A673 (cell line): ENCODE measurements at regions not wholly inside any gene's neighbourhood (a gene's known extent, or its start where the extent isn't known, plus 50 kb on each side); places are given as distances from the start of the nearest gene placed in this dataset.

Experiments used
- BruUV-seq: library from RNA; stranded (reverse); fragments of 400-500 nt; replicated peaks from 2 replicates; lab custom pipeline; 2021; lab: Mats Ljungman, UMichigan
- CTCF ChIA-PET: fragments of 300-600 bp; sonication (Branson Sonifier 250); formaldehyde crosslinking; loops from one replicate; lab custom pipeline; 2022; ENCODE audit warnings: antibody characterized with exemption; lab: Charles Lee
- POLR2A ChIA-PET: fragments of 300-600 bp; sonication (Branson Sonifier 250); formaldehyde crosslinking; loops from one replicate; lab custom pipeline; 2022; ENCODE audit warnings: antibody characterized with exemption; ENCODE audit not compliant: low non-redundant PET; lab: Charles Lee
- DNase-seq: peaks from one replicate; pipeline ENCODE4 v3.0.0-alpha.2; 2015; ENCODE audit warnings: low spot score
- H3K27ac ChIP-seq: fragments of 200-600 bp; sonication (generic); 2 replicates; pipeline ENCODE4 v1.5.1; 2016; ENCODE audit warnings: mixed run types, low read depth, mild to moderate bottlenecking, mixed read lengths, antibody characterized with exemption, low read length; ENCODE audit not compliant: poor library complexity, severe bottlenecking
- H3K27me3 ChIP-seq: fragments of 200-600 bp; sonication (generic); replicated peaks from 2 replicates; pipeline ENCODE4 v1.6.1; 2017; ENCODE audit warnings: mixed run types, low read depth, mild to moderate bottlenecking, mixed read lengths, antibody characterized with exemption, low read length; ENCODE audit not compliant: insufficient read depth, poor library complexity
- H3K36me3 ChIP-seq: fragments of 200-600 bp; sonication (generic); 2 replicates; pipeline ENCODE4 v1.6.1; 2016; ENCODE audit warnings: mixed run types, mild to moderate bottlenecking, mixed read lengths, antibody characterized with exemption, low read length; ENCODE audit not compliant: insufficient read depth, poor library complexity, severe bottlenecking
- H3K4me1 ChIP-seq: fragments of 200-600 bp; sonication (generic); 2 replicates; pipeline ENCODE4 v1.6.1; 2017; ENCODE audit warnings: mixed run types, mild to moderate bottlenecking, mixed read lengths, antibody characterized with exemption, low read length; ENCODE audit not compliant: insufficient read depth, poor library complexity, severe bottlenecking
- H3K4me3 ChIP-seq: fragments of 200-600 bp; sonication (generic); 2 replicates; pipeline ENCODE4 v1.5.1; 2016; ENCODE audit warnings: low read depth, mixed run types, mild to moderate bottlenecking, mixed read lengths, low read length; ENCODE audit not compliant: poor library complexity, severe bottlenecking
- H3K9me3 ChIP-seq: fragments of 200-600 bp; sonication (generic); 2 replicates; pipeline ENCODE4 v1.6.1; 2016; ENCODE audit warnings: mixed run types, low read depth, mild to moderate bottlenecking, mixed read lengths, antibody characterized with exemption, low read length; ENCODE audit not compliant: poor library complexity, severe bottlenecking
- EZH2 ChIP-seq: fragments of 200-600 bp; sonication (generic); IDR thresholded peaks from 2 replicates; pipeline ENCODE4 v1.6.1; 2017; ENCODE audit warnings: borderline replicate concordance, low read depth, mild to moderate bottlenecking, mixed read lengths, antibody characterized with exemption, low read length; ENCODE audit not compliant: poor library complexity, severe bottlenecking
- intact Hi-C: fragments of 100-400 bp; cut with micrococcal nuclease; formaldehyde crosslinking; loops from one replicate; pipeline ENCODE4 v1.10.0; 2022; ENCODE audit not compliant: unreplicated experiment
- TF ChIP-seq, protein P1 (sequence below): fragments of 300-800, 200-600 bp; sonication (generic); conservative IDR thresholded peaks from 2 replicates; pipeline ENCODE4 v1.5.1; 2017; ENCODE audit warnings: low read depth, mild to moderate bottlenecking, antibody characterized with exemption, low read length, moderate library complexity, mixed read lengths

DNA sequence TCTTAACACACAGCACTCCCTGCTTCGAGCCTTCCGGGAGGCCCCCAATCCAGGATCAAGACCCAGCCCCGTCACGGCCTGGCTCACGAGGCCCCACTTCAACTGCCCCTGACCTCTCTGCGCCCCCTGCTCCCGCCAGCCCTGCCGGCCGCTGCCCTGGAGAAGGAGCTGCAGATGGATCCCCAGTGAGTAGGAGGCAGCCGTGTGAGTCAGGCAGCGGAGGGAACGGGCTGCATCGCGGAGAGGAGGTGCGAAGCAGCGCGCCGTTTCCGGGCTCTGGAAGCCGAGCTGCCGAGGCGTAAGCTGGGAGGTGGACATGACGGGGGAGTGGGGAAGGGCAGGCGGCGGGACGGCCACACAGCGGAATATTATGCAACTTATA, 133.4 kb downstream of the TPRA1 start:
- peak; percentile 18 for DNase-seq
- TF ChIP-seq, protein P1, sequence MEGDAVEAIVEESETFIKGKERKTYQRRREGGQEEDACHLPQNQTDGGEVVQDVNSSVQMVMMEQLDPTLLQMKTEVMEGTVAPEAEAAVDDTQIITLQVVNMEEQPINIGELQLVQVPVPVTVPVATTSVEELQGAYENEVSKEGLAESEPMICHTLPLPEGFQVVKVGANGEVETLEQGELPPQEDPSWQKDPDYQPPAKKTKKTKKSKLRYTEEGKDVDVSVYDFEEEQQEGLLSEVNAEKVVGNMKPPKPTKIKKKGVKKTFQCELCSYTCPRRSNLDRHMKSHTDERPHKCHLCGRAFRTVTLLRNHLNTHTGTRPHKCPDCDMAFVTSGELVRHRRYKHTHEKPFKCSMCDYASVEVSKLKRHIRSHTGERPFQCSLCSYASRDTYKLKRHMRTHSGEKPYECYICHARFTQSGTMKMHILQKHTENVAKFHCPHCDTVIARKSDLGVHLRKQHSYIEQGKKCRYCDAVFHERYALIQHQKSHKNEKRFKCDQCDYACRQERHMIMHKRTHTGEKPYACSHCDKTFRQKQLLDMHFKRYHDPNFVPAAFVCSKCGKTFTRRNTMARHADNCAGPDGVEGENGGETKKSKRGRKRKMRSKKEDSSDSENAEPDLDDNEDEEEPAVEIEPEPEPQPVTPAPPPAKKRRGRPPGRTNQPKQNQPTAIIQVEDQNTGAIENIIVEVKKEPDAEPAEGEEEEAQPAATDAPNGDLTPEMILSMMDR, result no peak
- peak; percentile 63 for TF ChIP-seq EZH2
- no peaks in the 10 kb centered on the region for H3K36me3 ChIP-seq
- intact Hi-C loops, result loop anchor here (5.0 to 10.0 kb wide), 4 partner anchors 475 to 1322 kb away; partner anchors contain the start of genes CHST13 and PLXNA1
- ChIA-PET CTCF (interaction anchor here (0.6 kb wide), 1 partner anchor 477 kb away, joined by 3 read pairs; no protein-coding TSS in a partner anchor), POLR2A (no interaction called here)
- peaks cover 4% of the 10 kb centered on the region for H3K4me1 ChIP-seq
- no peak overlapping the region for H3K27ac ChIP-seq
- H3K4me3 ChIP-seq, result no peak overlapping the region
- peaks cover 53% of the 10 kb centered on the region for H3K27me3 ChIP-seq
- no TSS peak for BruUV-seq
- no peaks in the 10 kb centered on the region for H3K9me3 ChIP-seq

DNA sequence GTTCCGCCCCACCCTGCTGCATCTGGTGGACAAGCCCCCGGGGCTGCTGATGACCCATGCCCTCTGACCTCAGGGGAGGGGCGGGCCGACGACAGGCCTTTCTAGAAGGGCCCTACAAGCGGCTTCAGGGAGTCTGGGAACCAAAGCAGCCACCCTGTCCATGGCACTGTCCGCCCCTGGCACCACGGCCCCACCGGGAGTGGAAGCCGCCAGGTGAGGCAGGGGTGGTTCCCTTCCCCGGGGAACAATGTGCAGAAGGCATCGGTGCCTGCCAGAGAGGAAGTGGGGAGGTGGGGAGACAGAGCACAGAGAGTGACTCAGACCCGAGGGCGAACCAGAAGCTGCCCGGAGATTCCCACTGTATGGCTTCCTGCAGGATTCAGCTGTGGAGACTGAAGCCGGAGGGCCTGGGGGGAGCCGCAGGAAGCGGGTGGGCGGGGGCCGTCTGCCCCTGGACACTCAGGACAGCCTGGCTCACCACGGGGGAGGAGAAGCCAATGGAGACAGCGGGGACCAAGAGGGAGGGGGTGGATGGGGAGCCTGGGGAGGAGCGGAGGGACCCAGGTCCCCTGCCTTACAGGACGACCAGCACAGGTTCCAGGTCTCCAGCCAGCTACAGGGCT, 134.0 kb downstream of the TPRA1 start:
- POLR2A ChIA-PET, result no interaction called here
- H3K27ac ChIP-seq, result no peak overlapping the region
- H3K36me3 ChIP-seq, result no peaks in the 10 kb centered on the region
- intact Hi-C loops, result loop anchor here (5.0 to 10.0 kb wide), 4 partner anchors 474 to 1322 kb away; partner anchors contain the start of genes CHST13 and PLXNA1
- TF ChIP-seq, protein P1, result no peak
- no peak for TF ChIP-seq EZH2
- peaks cover 4% of the 10 kb centered on the region for H3K4me1 ChIP-seq
- H3K9me3 ChIP-seq, result no peaks in the 10 kb centered on the region
- CTCF ChIA-PET, result interaction anchor here (0.6 to 1.0 kb wide), 4 partner anchors 25 to 1233 kb away, joined by 3 to 5 read pairs (median 3); no protein-coding TSS in a partner anchor
- no TSS peak for BruUV-seq
- peaks cover 55% of the 10 kb centered on the region for H3K27me3 ChIP-seq
- DNase-seq, result no peak
- H3K4me3 ChIP-seq, result no peak overlapping the region

DNA sequence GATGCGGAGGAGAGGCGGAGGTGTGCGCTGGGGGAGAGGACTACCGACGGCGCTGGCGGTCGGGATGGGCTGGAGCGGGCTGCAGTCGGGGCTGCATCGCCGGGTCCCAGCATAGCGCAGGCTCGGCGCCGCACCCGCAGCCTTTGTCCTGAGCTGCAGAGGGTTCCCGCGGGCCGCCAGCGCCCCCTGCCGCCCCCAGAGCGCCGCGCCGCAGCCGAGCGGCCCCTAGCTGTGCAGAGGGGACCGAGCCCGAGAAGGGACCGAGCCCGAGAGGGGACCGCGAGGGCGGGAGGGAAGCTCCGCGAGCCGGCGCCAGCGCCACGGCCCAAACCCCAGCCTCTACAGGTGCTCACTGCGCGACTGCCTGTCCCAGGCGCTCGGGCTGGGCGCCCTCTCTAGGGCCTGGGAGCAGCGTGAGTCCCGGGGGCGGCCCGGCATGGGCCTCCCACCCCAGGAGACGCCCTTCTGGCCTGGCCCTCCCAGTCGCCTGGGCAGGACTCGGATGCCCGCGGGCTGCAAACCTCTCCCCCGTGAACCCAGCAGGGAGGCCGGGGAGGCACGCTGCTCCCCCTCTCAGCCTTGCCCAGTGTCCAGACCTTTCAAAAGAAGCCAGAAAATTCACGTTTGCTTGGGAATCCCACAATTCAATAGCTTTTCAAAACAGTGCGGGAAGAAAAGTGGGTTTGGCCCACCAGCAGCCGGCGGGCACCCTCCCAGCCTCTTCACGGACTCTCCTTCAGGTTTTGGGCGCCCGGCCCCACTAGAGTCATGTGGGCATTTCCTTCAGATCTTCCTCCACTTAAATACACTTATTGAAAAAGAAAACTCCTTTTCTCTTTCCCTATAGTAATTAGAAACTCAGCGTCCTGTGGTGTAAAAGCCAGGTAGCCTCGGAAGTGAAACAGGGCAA, 134.7 kb downstream of the TPRA1 start:
- TF ChIP-seq, protein P1, result peak; percentile 76
- peak; percentile 23 for TF ChIP-seq EZH2
- no peaks in the 10 kb centered on the region for H3K36me3 ChIP-seq
- H3K9me3 ChIP-seq, result no peaks in the 10 kb centered on the region
- peaks cover 56% of the 10 kb centered on the region for H3K27me3 ChIP-seq
- peak overlapping the region; percentile 27 for H3K4me3 ChIP-seq
- POLR2A ChIA-PET, result no interaction called here
- H3K27ac ChIP-seq, result no peak overlapping the region
- peak; percentile 81 for DNase-seq
- H3K4me1 ChIP-seq, result peaks cover 4% of the 10 kb centered on the region
- CTCF ChIA-PET, result interaction anchor here (0.6 to 1.1 kb wide), 10 partner anchors 26 to 1468 kb away, joined by 3 to 5 read pairs (median 3); no protein-coding TSS in a partner anchor
- intact Hi-C loops, result loop anchor here (1.0 to 10.0 kb wide), 5 partner anchors 473 to 1321 kb away; partner anchors contain the start of genes CHST13 and PLXNA1
- no TSS peak for BruUV-seq
